GM12878 (cell line): ENCODE measurements at regions not wholly inside any gene's neighbourhood (a gene's known extent, or its start where the extent isn't known, plus 50 kb on each side); places are given as distances from the start of the nearest gene placed in this dataset.

Source experiments
- ATAC-seq: fragments of 200-7000 bp; cut with Tn5 transposase; 3 replicates; pipeline ENCODE4 v1.9.1; 2020; ENCODE audit warnings: mild to moderate bottlenecking, moderate library complexity
- BruUV-seq: library from RNA; stranded (reverse); fragments of 400-500 nt; replicated peaks from 2 replicates; lab custom pipeline; 2021; lab: Mats Ljungman, UMichigan
- CTCF ChIA-PET: fragments of 300-600 bp; sonication (Branson Sonifier 250); formaldehyde crosslinking; extraction: SDS; loops from one replicate; lab custom pipeline; 2021; ENCODE audit warnings: inconsistent platforms; lab: Yijun Ruan, JAX
- POLR2A ChIA-PET: fragments of 350-600 bp; formaldehyde crosslinking; extraction: SDS; loops from one replicate; lab custom pipeline; 2021; ENCODE audit warnings: inconsistent platforms; lab: Charles Lee
- RAD21 ChIA-PET: fragments of 300-600 bp; sonication (Branson Sonifier 250); formaldehyde crosslinking; loops from one replicate; lab custom pipeline; 2023; ENCODE audit warnings: antibody characterized with exemption; ENCODE audit not compliant: unreplicated experiment; lab: Charles Lee
- SMC1A ChIA-PET: fragments of 300-600 bp; sonication (Branson Sonifier 250); formaldehyde crosslinking; loops from one replicate; lab custom pipeline; 2023; ENCODE audit not compliant: unreplicated experiment, uncharacterized antibody; lab: Charles Lee
- DNase-seq: peaks from one replicate; pipeline ENCODE4 v3.0.0-alpha.2; 2011; ENCODE audit warnings: low read depth, low spot score
- FAIRE-seq: peaks from 3 replicates; lab custom pipeline; 2011; peaks lifted over from hg19 to GRCh38; lab: Jason Lieb, UNC
- H2AFZ ChIP-seq: 2 replicates; pipeline ENCODE4 v1.6.0; 2011; ENCODE audit warnings: low read depth, low read length, control low read depth; ENCODE audit not compliant: control insufficient read depth
- H3K27ac ChIP-seq: 2 replicates; pipeline ENCODE4 v1.5.1; 2011; ENCODE audit warnings: control low read depth; ENCODE audit not compliant: control insufficient read depth, insufficient read depth
- H3K27me3 ChIP-seq, 2 experiments: replicated peaks in 1 of 2; 2 replicates each; pipeline versions ENCODE4 v1.6.0 to v1.6.1; 2011; ENCODE audit warnings: low read length in 1 of 2; ENCODE audit not compliant: control insufficient read depth in 2 of 2, insufficient read depth in 2 of 2
- H3K36me3 ChIP-seq, 2 experiments: 2 replicates each; pipeline ENCODE4 v1.5.1; 2011; ENCODE audit warnings: low read length in 1 of 2; ENCODE audit not compliant: control insufficient read depth in 2 of 2, insufficient read depth in 2 of 2
- H3K4me1 ChIP-seq: 2 replicates; pipeline ENCODE4 v1.6.1; 2011; ENCODE audit warnings: mild to moderate bottlenecking, low read length, moderate library complexity, mixed read lengths; ENCODE audit not compliant: control insufficient read depth, insufficient read depth
- H3K4me2 ChIP-seq: 2 replicates; pipeline ENCODE4 v1.6.0; 2011; ENCODE audit warnings: control low read depth; ENCODE audit not compliant: control insufficient read depth, insufficient read depth
- H3K4me3 ChIP-seq: fragments of 200-600 bp; sonication (generic); 2 replicates; pipeline ENCODE4 v1.5.1; 2016
- H3K79me2 ChIP-seq: 2 replicates; pipeline ENCODE4 v1.6.0; 2011; ENCODE audit warnings: low read length; ENCODE audit not compliant: control insufficient read depth, insufficient read depth
- H3K9ac ChIP-seq: 2 replicates; pipeline ENCODE4 v1.8.0; 2011; ENCODE audit warnings: low read length, control low read depth, mixed read lengths; ENCODE audit not compliant: control insufficient read depth, insufficient read depth
- H3K9me3 ChIP-seq: replicated peaks from 3 replicates; pipeline ENCODE4 v1.5.1; 2011; ENCODE audit warnings: mild to moderate bottlenecking, low read length; ENCODE audit not compliant: control insufficient read depth, insufficient read depth
- H4K20me1 ChIP-seq: 2 replicates; pipeline ENCODE4 v1.6.0; 2011; ENCODE audit not compliant: control insufficient read depth, insufficient read depth
- BMI1 ChIP-seq: fragments of 450-650 bp; IDR thresholded peaks from 2 replicates; pipeline ENCODE4 v1.6.1; 2016; ENCODE audit warnings: mild to moderate bottlenecking, moderate library complexity, borderline replicate concordance
- CBX5 ChIP-seq: sonication (generic); IDR thresholded peaks from 2 replicates; pipeline ENCODE4 v1.6.1; 2016; ENCODE audit warnings: low read depth, moderate library complexity, mild to moderate bottlenecking, inconsistent platforms
- CHD1 ChIP-seq: IDR thresholded peaks from 2 replicates; pipeline ENCODE4 v1.6.1; 2012; ENCODE audit warnings: low read depth, low read length, improper control_type of control experiment
- MAX ChIP-seq: IDR thresholded peaks from 2 replicates; pipeline ENCODE4 v1.6.1; 2012; ENCODE audit warnings: low read depth, low read length, improper control_type of control experiment
- MYC ChIP-seq: IDR thresholded peaks from 2 replicates; pipeline ENCODE4 v1.6.1; 2011; ENCODE audit warnings: mild to moderate bottlenecking, low read length, moderate library complexity, inconsistent platforms; ENCODE audit not compliant: insufficient read depth, insufficient replicate concordance, insufficient read length, severe bottlenecking
- NBN ChIP-seq: fragments of 450-650 bp; IDR thresholded peaks from 2 replicates; pipeline ENCODE4 v1.6.1; 2016
- SMAD1 ChIP-seq: fragments of 450-650 bp; IDR thresholded peaks from 2 replicates; pipeline ENCODE4 v1.6.1; 2018; ENCODE audit warnings: mild to moderate bottlenecking, low read depth; ENCODE audit not compliant: partially characterized antibody
- SMC3 ChIP-seq: IDR thresholded peaks from 2 replicates; pipeline ENCODE4 v1.6.1; 2011; ENCODE audit warnings: low read length, improper control_type of control experiment, borderline replicate concordance
- SP1 ChIP-seq: IDR thresholded peaks from one replicate; pipeline ENCODE4 v1.6.1; 2011; ENCODE audit warnings: low read depth, low read length
- SPI1 ChIP-seq: IDR thresholded peaks from 2 replicates; pipeline ENCODE4 v1.6.1; 2011; ENCODE audit warnings: low read depth, mild to moderate bottlenecking, low read length, moderate library complexity, borderline replicate concordance; ENCODE audit not compliant: insufficient read depth
- SRF ChIP-seq, 2 experiments: IDR thresholded peaks; 2 replicates each; pipeline ENCODE4 v1.6.1; 2011; ENCODE audit warnings: low read depth in 2 of 2, low read length in 2 of 2, mild to moderate bottlenecking in 1 of 2, moderate library complexity in 1 of 2
- TARDBP ChIP-seq: IDR thresholded peaks from 2 replicates; pipeline ENCODE4 v1.6.1; 2016; ENCODE audit warnings: borderline replicate concordance
- WRNIP1 ChIP-seq: IDR thresholded peaks from 2 replicates; pipeline ENCODE4 v1.6.1; 2011; ENCODE audit warnings: low read depth, low read length, improper control_type of control experiment, borderline replicate concordance
- ZNF207 ChIP-seq: fragments of 450-650 bp; IDR thresholded peaks from 2 replicates; pipeline ENCODE4 v1.6.1; 2014; ENCODE audit warnings: antibody characterized with exemption, mild to moderate bottlenecking, borderline replicate concordance
- ZZZ3 ChIP-seq: IDR thresholded peaks from 2 replicates; pipeline ENCODE4 v1.6.1; 2011; ENCODE audit warnings: low read depth; ENCODE audit not compliant: control insufficient read depth, insufficient read length
- WGBS: methylation state at CpG from one replicate; pipeline ENCODE4 v1.1.6; 2016; ENCODE audit warnings: low lambda C conversion rate; ENCODE audit not compliant: insufficient replicate concordance, insufficient coverage; ENCODE audit errors: missing lambda C conversion rate; 5-methylcytosine and 5-hydroxymethylcytosine counted together
- in situ Hi-C: fragments of 300-500 bp; cut with MboI; formaldehyde crosslinking; loops from 9 replicates; pipeline ENCODE4 v1.14.3; 2018; ENCODE audit warnings: mixed read lengths
- intact Hi-C: fragments of 100-400 bp; cut with micrococcal nuclease; formaldehyde crosslinking; loops from one replicate; pipeline ENCODE4 v1.14.2; 2022; ENCODE audit not compliant: unreplicated experiment
- TF ChIP-seq, protein P1 (sequence below): fragments of 450-650 bp; IDR thresholded peaks from 2 replicates; pipeline ENCODE4 v1.6.1; 2017; ENCODE audit warnings: borderline replicate concordance
- TF ChIP-seq, protein P2 (sequence below): IDR thresholded peaks from 2 replicates; pipeline ENCODE4 v1.6.1; 2012; ENCODE audit warnings: low read length, inconsistent platforms

GRCh38 chr1:238624776-238625175 is 734.1 kb upstream of the ZP4 start:
- in situ Hi-C loops (no loop called here), intact Hi-C loops (no loop called here)
- Histone ChIP-seq H2AFZ (no peak overlapping the region), H3K79me2 (no peaks in the 10 kb centered on the region), H3K4me2 (no peak overlapping the region), H3K27ac (no peak overlapping the region), H3K36me3 (no peaks in the 10 kb centered on the region), H3K9ac (no peak overlapping the region), H3K4me3 (no peak overlapping the region), H3K9me3 (no peaks in the 10 kb centered on the region), H4K20me1 (no peaks in the 10 kb centered on the region), H3K4me1 (no peaks in the 10 kb centered on the region)
- DNase-seq = no peak
- ChIA-PET SMC1A (no interaction called here), RAD21 (no interaction called here), CTCF (no interaction called here), POLR2A (no interaction called here)
- BruUV-seq = no TSS peak
- FAIRE-seq = no peak
- ATAC-seq = no peak
- 4% methylated on average over 4 of the region's 4 CpGs for WGBS
- no peak for TF ChIP-seq SP1
- TF ChIP-seq CBX5 = no peak
- no peak for TF ChIP-seq BMI1
- TF ChIP-seq SMC3 = no peak
- TF ChIP-seq NBN = no peak
- TF ChIP-seq ZNF207 = no peak
- TF ChIP-seq TARDBP = no peak
- TF ChIP-seq, protein P1, sequence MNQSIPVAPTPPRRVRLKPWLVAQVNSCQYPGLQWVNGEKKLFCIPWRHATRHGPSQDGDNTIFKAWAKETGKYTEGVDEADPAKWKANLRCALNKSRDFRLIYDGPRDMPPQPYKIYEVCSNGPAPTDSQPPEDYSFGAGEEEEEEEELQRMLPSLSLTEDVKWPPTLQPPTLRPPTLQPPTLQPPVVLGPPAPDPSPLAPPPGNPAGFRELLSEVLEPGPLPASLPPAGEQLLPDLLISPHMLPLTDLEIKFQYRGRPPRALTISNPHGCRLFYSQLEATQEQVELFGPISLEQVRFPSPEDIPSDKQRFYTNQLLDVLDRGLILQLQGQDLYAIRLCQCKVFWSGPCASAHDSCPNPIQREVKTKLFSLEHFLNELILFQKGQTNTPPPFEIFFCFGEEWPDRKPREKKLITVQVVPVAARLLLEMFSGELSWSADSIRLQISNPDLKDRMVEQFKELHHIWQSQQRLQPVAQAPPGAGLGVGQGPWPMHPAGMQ = no peak
- TF ChIP-seq CHD1 = no peak
- TF ChIP-seq MYC = no peak
- no peak for TF ChIP-seq SPI1
- TF ChIP-seq SMAD1 = no peak
- TF ChIP-seq ZZZ3 = no peak
- TF ChIP-seq, protein P2, sequence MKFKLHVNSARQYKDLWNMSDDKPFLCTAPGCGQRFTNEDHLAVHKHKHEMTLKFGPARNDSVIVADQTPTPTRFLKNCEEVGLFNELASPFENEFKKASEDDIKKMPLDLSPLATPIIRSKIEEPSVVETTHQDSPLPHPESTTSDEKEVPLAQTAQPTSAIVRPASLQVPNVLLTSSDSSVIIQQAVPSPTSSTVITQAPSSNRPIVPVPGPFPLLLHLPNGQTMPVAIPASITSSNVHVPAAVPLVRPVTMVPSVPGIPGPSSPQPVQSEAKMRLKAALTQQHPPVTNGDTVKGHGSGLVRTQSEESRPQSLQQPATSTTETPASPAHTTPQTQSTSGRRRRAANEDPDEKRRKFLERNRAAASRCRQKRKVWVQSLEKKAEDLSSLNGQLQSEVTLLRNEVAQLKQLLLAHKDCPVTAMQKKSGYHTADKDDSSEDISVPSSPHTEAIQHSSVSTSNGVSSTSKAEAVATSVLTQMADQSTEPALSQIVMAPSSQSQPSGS = no peak
- no peak for TF ChIP-seq WRNIP1
- no peak for TF ChIP-seq MAX
- TF ChIP-seq SRF (IDR thresholded peaks at IDR 0.05; ENCODE audit: low read depth in 2 of 2, low read length in 2 of 2) = no peak
- TF ChIP-seq, all 136 proteins: peak for 0
- H3K27me3 ChIP-seq = no peaks in the 10 kb centered on the region
